ENCODE measurements at regions not wholly inside any gene's neighbourhood (a gene's known extent, or its start where the extent isn't known, plus 50 kb on each side); places are given as distances from the start of the nearest gene placed in this dataset.

GRCh38 chr13:26456650-26457049, 100.8 kb upstream of the WASF3 start:
- H3K18ac ChIP-seq (ENCODE audit: low read length) = no peak overlapping the region
- DNase-seq (ENCODE audit: low spot score) = no peak
- no peak overlapping the region for H4K8ac ChIP-seq (ENCODE audit: low read depth, low read length)
- no peak overlapping the region for H2AFZ ChIP-seq (ENCODE audit: low read length)
- H3K4me3 ChIP-seq (ENCODE audit: low read length in 2 of 2) = no peak overlapping the region
- no CpG with 5 or more reads among the region's 2 CpGs for WGBS, 2 donors (ENCODE audit: extremely low coverage in 2 of 2, insufficient read length in 2 of 2, insufficient replicate concordance in 1 of 2)
- H3K4me2 ChIP-seq (ENCODE audit: insufficient read depth, low read length, poor library complexity, severe bottlenecking) = no peak overlapping the region
- no peak overlapping the region for H3K4ac ChIP-seq (ENCODE audit: low read length)
- H2BK12ac ChIP-seq (ENCODE audit: low read length) = no peak overlapping the region
- H3K9me3 ChIP-seq (replicated peaks in 1 of 2; ENCODE audit: control insufficient read depth in 2 of 2, insufficient read depth in 1 of 2, low read depth in 1 of 2, low read length in 2 of 2) = no peaks in the 10 kb centered on the region
- no peak overlapping the region for H2BK15ac ChIP-seq (ENCODE audit: low read length)
- H3K14ac ChIP-seq (ENCODE audit: low read length) = no peak overlapping the region
- H3K4me1 ChIP-seq (ENCODE audit: control insufficient read depth in 2 of 2, insufficient read depth in 1 of 2, low read depth in 1 of 2, low read length in 2 of 2) = no peaks in the 10 kb centered on the region
- H3K27ac ChIP-seq (replicated peaks; ENCODE audit: low read length) = no peak overlapping the region
- no peaks in the 10 kb centered on the region for H3K36me3 ChIP-seq (replicated peaks in 1 of 2; ENCODE audit: control insufficient read depth in 2 of 2, insufficient read depth in 2 of 2, low read length in 2 of 2)
- no peak overlapping the region for H2BK5ac ChIP-seq (ENCODE audit: low read length)
- H2BK120ac ChIP-seq (ENCODE audit: low read depth, low read length) = no peak overlapping the region
- no peaks in the 10 kb centered on the region for H3K79me1 ChIP-seq (ENCODE audit: low read depth, low read length)
- no peak overlapping the region for H3K9ac ChIP-seq (ENCODE audit: low read depth, low read length, poor library complexity)
- no peak overlapping the region for H3K23ac ChIP-seq (ENCODE audit: low read depth, low read length, poor library complexity)
- H4K91ac ChIP-seq (ENCODE audit: low read depth, low read length, poor library complexity) = no peak overlapping the region
- H3K27me3 ChIP-seq (ENCODE audit: control insufficient read depth in 3 of 3, insufficient read depth in 3 of 3, low read depth in 1 of 3, low read length in 3 of 3) = no peaks in the 10 kb centered on the region
- no peak overlapping the region for H2AK5ac ChIP-seq (ENCODE audit: low read depth, low read length)

GRCh38 chr13:26457212-26457611, 100.3 kb upstream of the WASF3 start:
- Histone ChIP-seq H2AK5ac (ENCODE audit: low read depth, low read length) (no peak overlapping the region), H3K18ac (ENCODE audit: low read length) (no peak overlapping the region), H3K4me2 (ENCODE audit: insufficient read depth, low read length, poor library complexity, severe bottlenecking) (no peak overlapping the region), H2BK120ac (ENCODE audit: low read depth, low read length) (no peak overlapping the region), H4K8ac (ENCODE audit: low read depth, low read length) (no peak overlapping the region), H3K27ac (replicated peaks; ENCODE audit: low read length) (no peak overlapping the region), H3K79me1 (ENCODE audit: low read depth, low read length) (no peaks in the 10 kb centered on the region), H3K23ac (ENCODE audit: low read depth, low read length, poor library complexity) (no peak overlapping the region), H2BK15ac (ENCODE audit: low read length) (no peak overlapping the region), H3K4me1 (ENCODE audit: control insufficient read depth in 2 of 2, insufficient read depth in 1 of 2, low read depth in 1 of 2, low read length in 2 of 2) (no peaks in the 10 kb centered on the region), H3K27me3 (ENCODE audit: control insufficient read depth in 3 of 3, insufficient read depth in 3 of 3, low read depth in 1 of 3, low read length in 3 of 3) (peaks cover 0 to 3% (median 0%) of the 10 kb centered on the region in 3 experiments), H3K9me3 (replicated peaks in 1 of 2; ENCODE audit: control insufficient read depth in 2 of 2, insufficient read depth in 1 of 2, low read depth in 1 of 2, low read length in 2 of 2) (no peaks in the 10 kb centered on the region), H2BK5ac (ENCODE audit: low read length) (no peak overlapping the region), H3K4ac (ENCODE audit: low read length) (no peak overlapping the region), H3K9ac (ENCODE audit: low read depth, low read length, poor library complexity) (no peak overlapping the region), H3K36me3 (replicated peaks in 1 of 2; ENCODE audit: control insufficient read depth in 2 of 2, insufficient read depth in 2 of 2, low read length in 2 of 2) (no peaks in the 10 kb centered on the region), H3K14ac (ENCODE audit: low read length) (no peak overlapping the region), H4K91ac (ENCODE audit: low read depth, low read length, poor library complexity) (no peak overlapping the region), H2AFZ (ENCODE audit: low read length) (no peak overlapping the region), H2BK12ac (ENCODE audit: low read length) (no peak overlapping the region), H3K4me3 (ENCODE audit: low read length in 2 of 2) (no peak overlapping the region)
- DNase-seq (ENCODE audit: low spot score) = no peak

GRCh38 chr13:26458196-26458749, 99.2 kb upstream of the WASF3 start:
- Histone ChIP-seq H3K4me3 (ENCODE audit: low read length in 2 of 2) (no peak overlapping the region), H3K23ac (ENCODE audit: low read depth, low read length, poor library complexity) (no peak overlapping the region)

GRCh38 chr13:26459276-26460131, 98.0 kb upstream of the WASF3 start:
- H2BK15ac ChIP-seq (ENCODE audit: low read length) = no peak overlapping the region
- no peak overlapping the region for H3K23ac ChIP-seq (ENCODE audit: low read depth, low read length, poor library complexity)
- H3K14ac ChIP-seq (ENCODE audit: low read length) = no peak overlapping the region
- no peak overlapping the region for H3K18ac ChIP-seq (ENCODE audit: low read length)
- no peaks in the 10 kb centered on the region for H3K9me3 ChIP-seq (replicated peaks in 1 of 2; ENCODE audit: control insufficient read depth in 2 of 2, insufficient read depth in 1 of 2, low read depth in 1 of 2, low read length in 2 of 2)
- H3K4me1 ChIP-seq (ENCODE audit: control insufficient read depth in 2 of 2, insufficient read depth in 1 of 2, low read depth in 1 of 2, low read length in 2 of 2) = no peaks in the 10 kb centered on the region
- H3K27ac ChIP-seq (replicated peaks; ENCODE audit: low read length) = no peak overlapping the region
- no peak for DNase-seq (ENCODE audit: low spot score)
- no peak overlapping the region for H4K8ac ChIP-seq (ENCODE audit: low read depth, low read length)
- no peak overlapping the region for H3K9ac ChIP-seq (ENCODE audit: low read depth, low read length, poor library complexity)
- peaks cover 0 to 3% (median 0%) of the 10 kb centered on the region in 3 experiments for H3K27me3 ChIP-seq (ENCODE audit: control insufficient read depth in 3 of 3, insufficient read depth in 3 of 3, low read depth in 1 of 3, low read length in 3 of 3)
- no peak overlapping the region for H2AFZ ChIP-seq (ENCODE audit: low read length)
- H3K79me1 ChIP-seq (ENCODE audit: low read depth, low read length) = no peaks in the 10 kb centered on the region
- no peak overlapping the region for H2BK120ac ChIP-seq (ENCODE audit: low read depth, low read length)
- H4K91ac ChIP-seq (ENCODE audit: low read depth, low read length, poor library complexity) = no peak overlapping the region
- no peaks in the 10 kb centered on the region for H3K36me3 ChIP-seq (replicated peaks in 1 of 2; ENCODE audit: control insufficient read depth in 2 of 2, insufficient read depth in 2 of 2, low read length in 2 of 2)
- no peak overlapping the region for H3K4me3 ChIP-seq (ENCODE audit: low read length in 2 of 2)
- H3K4ac ChIP-seq (ENCODE audit: low read length) = no peak overlapping the region
- no peak overlapping the region for H2AK5ac ChIP-seq (ENCODE audit: low read depth, low read length)
- no peak overlapping the region for H3K4me2 ChIP-seq (ENCODE audit: insufficient read depth, low read length, poor library complexity, severe bottlenecking)
- H2BK5ac ChIP-seq (ENCODE audit: low read length) = no peak overlapping the region
- no peak overlapping the region for H2BK12ac ChIP-seq (ENCODE audit: low read length)
- no CpG with 5 or more reads among the region's 9 CpGs for WGBS, 2 donors (ENCODE audit: extremely low coverage in 2 of 2, insufficient read length in 2 of 2, insufficient replicate concordance in 1 of 2)

More at GRCh38 chr13:26458196-26458749, 99.2 kb upstream of the WASF3 start:
- H3K18ac ChIP-seq (ENCODE audit: low read length) = no peak overlapping the region
- no peak overlapping the region for H2AFZ ChIP-seq (ENCODE audit: low read length)
- H3K9ac ChIP-seq (ENCODE audit: low read depth, low read length, poor library complexity) = no peak overlapping the region
- H3K27me3 ChIP-seq (ENCODE audit: control insufficient read depth in 3 of 3, insufficient read depth in 3 of 3, low read depth in 1 of 3, low read length in 3 of 3) = peaks cover 0 to 3% (median 0%) of the 10 kb centered on the region in 3 experiments
- no peak overlapping the region for H4K8ac ChIP-seq (ENCODE audit: low read depth, low read length)
- no peak overlapping the region for H3K4me2 ChIP-seq (ENCODE audit: insufficient read depth, low read length, poor library complexity, severe bottlenecking)
- H3K27ac ChIP-seq (replicated peaks; ENCODE audit: low read length) = no peak overlapping the region
- no peak overlapping the region for H3K4ac ChIP-seq (ENCODE audit: low read length)
- H2BK15ac ChIP-seq (ENCODE audit: low read length) = no peak overlapping the region
- no peaks in the 10 kb centered on the region for H3K36me3 ChIP-seq (replicated peaks in 1 of 2; ENCODE audit: control insufficient read depth in 2 of 2, insufficient read depth in 2 of 2, low read length in 2 of 2)
- H2AK5ac ChIP-seq (ENCODE audit: low read depth, low read length) = no peak overlapping the region
- no peaks in the 10 kb centered on the region for H3K79me1 ChIP-seq (ENCODE audit: low read depth, low read length)
- DNase-seq (ENCODE audit: low spot score) = no peak
- no peak overlapping the region for H3K14ac ChIP-seq (ENCODE audit: low read length)
- no peaks in the 10 kb centered on the region for H3K9me3 ChIP-seq (replicated peaks in 1 of 2; ENCODE audit: control insufficient read depth in 2 of 2, insufficient read depth in 1 of 2, low read depth in 1 of 2, low read length in 2 of 2)
- no CpG with 5 or more reads among the region's 10 CpGs for WGBS, 2 donors (ENCODE audit: extremely low coverage in 2 of 2, insufficient read length in 2 of 2, insufficient replicate concordance in 1 of 2)
- H2BK12ac ChIP-seq (ENCODE audit: low read length) = no peak overlapping the region
- no peak overlapping the region for H4K91ac ChIP-seq (ENCODE audit: low read depth, low read length, poor library complexity)
- H3K4me1 ChIP-seq (ENCODE audit: control insufficient read depth in 2 of 2, insufficient read depth in 1 of 2, low read depth in 1 of 2, low read length in 2 of 2) = no peaks in the 10 kb centered on the region
- no peak overlapping the region for H2BK5ac ChIP-seq (ENCODE audit: low read length)
- no peak overlapping the region for H2BK120ac ChIP-seq (ENCODE audit: low read depth, low read length)
